D721Med (cell line): ENCODE measurements at regions not wholly inside any gene's neighbourhood (a gene's known extent, or its start where the extent isn't known, plus 50 kb on each side); places are given as distances from the start of the nearest gene placed in this dataset.

ENCODE experiments used
- DNase-seq: peaks from one replicate; pipeline ENCODE4 v3.0.0; 2011; ENCODE audit warnings: low spot score; ENCODE audit not compliant: insufficient read length
- FAIRE-seq: peaks from 2 replicates; lab custom pipeline; 2011; peaks lifted over from hg19 to GRCh38; lab: Jason Lieb, UNC
- CTCF ChIP-seq: IDR thresholded peaks from 2 replicates; pipeline ENCODE4 v1.5.1; 2012; ENCODE audit warnings: mild to moderate bottlenecking, control low read depth; ENCODE audit not compliant: insufficient read depth; ENCODE audit errors: missing control alignments

GRCh38 chrX:102018208-102018607, 86.4 kb upstream of the ZMAT1 start:
- no peak for TF ChIP-seq CTCF
- DNase-seq: no peak
- no peak for FAIRE-seq

GRCh38 chrX:102008901-102009300, 77.1 kb upstream of the ZMAT1 start:
- FAIRE-seq (no peak), DNase-seq (no peak)
- TF ChIP-seq CTCF: no peak

- no peak for FAIRE-seq
- no peak for DNase-seq
- no peak for TF ChIP-seq CTCF
These were observed 68.1 kb upstream of the ZMAT1 start for GRCh38 chrX:101999644-102000539.

- no peak for DNase-seq
- no peak for FAIRE-seq
- no peak for TF ChIP-seq CTCF
These were observed 61.5 kb upstream of the ZMAT1 start for GRCh38 chrX:101993335-101993734.

GRCh38 chrX:101986586-101986985, 54.8 kb upstream of the ZMAT1 start:
- FAIRE-seq (no peak), DNase-seq (no peak)
- TF ChIP-seq CTCF: no peak
